Adrenal gland (tissue), 5 donors: ENCODE measurements at regions not wholly inside any gene's neighbourhood (a gene's known extent, or its start where the extent isn't known, plus 50 kb on each side); places are given as distances from the start of the nearest gene placed in this dataset.

Experiments used
- POLR2A ChIP-seq, 2 donors: fragments of 450-650 bp; IDR thresholded peaks; one replicate each; pipeline ENCODE4 v1.6.1; 2017; ENCODE audit warnings: antibody characterized with exemption in 2 of 2, mild to moderate bottlenecking in 2 of 2, moderate library complexity in 1 of 2
- TF ChIP-seq, protein P1 (sequence below), 6 experiments: fragments of 450-650 bp in 4 of 6; fragments of 200-600 bp in 2 of 6; sonication (generic) in 1 of 6; IDR thresholded peaks; 1 replicate in 5 of 6; 2 replicates in 1 of 6; pipeline versions ENCODE4 v1.5.1 to v1.8.0; 2016 to 2021; ENCODE audit warnings: antibody characterized with exemption in 6 of 6, mild to moderate bottlenecking in 2 of 6, moderate library complexity in 1 of 6
- donor health status: DM: no; HTN: no; CAD: no.

DNA sequence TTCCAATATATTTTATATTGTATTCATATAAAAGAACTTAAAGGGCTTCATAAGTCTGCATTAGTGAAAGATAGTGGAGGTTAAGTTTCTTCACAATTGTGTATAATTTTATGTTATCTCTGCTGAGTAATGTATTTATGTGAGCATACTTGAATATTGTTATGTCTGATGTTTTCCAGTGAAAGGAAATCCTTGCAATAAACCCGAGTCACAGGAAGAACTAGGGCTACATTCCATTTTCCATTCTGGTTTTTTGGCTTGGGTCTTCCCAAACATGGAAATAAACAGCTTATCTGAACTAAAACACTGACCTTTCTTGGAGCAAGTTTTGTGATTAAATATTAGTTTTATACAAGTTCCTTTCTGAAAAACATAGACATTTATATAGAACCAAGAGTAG lies 231.3 kb upstream of the GPRIN3 start:
- TF ChIP-seq, protein P1, sequence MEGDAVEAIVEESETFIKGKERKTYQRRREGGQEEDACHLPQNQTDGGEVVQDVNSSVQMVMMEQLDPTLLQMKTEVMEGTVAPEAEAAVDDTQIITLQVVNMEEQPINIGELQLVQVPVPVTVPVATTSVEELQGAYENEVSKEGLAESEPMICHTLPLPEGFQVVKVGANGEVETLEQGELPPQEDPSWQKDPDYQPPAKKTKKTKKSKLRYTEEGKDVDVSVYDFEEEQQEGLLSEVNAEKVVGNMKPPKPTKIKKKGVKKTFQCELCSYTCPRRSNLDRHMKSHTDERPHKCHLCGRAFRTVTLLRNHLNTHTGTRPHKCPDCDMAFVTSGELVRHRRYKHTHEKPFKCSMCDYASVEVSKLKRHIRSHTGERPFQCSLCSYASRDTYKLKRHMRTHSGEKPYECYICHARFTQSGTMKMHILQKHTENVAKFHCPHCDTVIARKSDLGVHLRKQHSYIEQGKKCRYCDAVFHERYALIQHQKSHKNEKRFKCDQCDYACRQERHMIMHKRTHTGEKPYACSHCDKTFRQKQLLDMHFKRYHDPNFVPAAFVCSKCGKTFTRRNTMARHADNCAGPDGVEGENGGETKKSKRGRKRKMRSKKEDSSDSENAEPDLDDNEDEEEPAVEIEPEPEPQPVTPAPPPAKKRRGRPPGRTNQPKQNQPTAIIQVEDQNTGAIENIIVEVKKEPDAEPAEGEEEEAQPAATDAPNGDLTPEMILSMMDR (IDR thresholded peaks at IDR 0.05) = no peak
- TF ChIP-seq POLR2A (IDR thresholded peaks at IDR 0.05) = no peak
